Dedifferentiated amniotic fluid mesenchymal stem cell (primary cell): ENCODE measurements at regions not wholly inside any gene's neighbourhood (a gene's known extent, or its start where the extent isn't known, plus 50 kb on each side); places are given as distances from the start of the nearest gene placed in this dataset.
"Not testable (repeated sequence)": the region's sequence is repeated elsewhere in the genome, so short reads cannot be mapped to it uniquely, and the experiment has no call there.

Experiments
- DNase-seq: peaks from one replicate; pipeline ENCODE4 v3.0.0-alpha.2; 2016; ENCODE audit errors: extremely low spot score

GRCh38 chr13:58989556-58989955 is 1174.2 kb downstream of the DIAPH3 start:
- DNase-seq, result no peak

- no peak for DNase-seq
Measured at GRCh38 chr13:58991826-58992477, 1171.8 kb downstream of the DIAPH3 start.

GRCh38 chr13:58992478-58993042 is 1171.2 kb downstream of the DIAPH3 start:
- no peak for DNase-seq

GRCh38 chr13:58994077-58994476 is 1169.7 kb downstream of the DIAPH3 start:
- no peak for DNase-seq

- DNase-seq, result no peak
Measured at GRCh38 chr13:58994777-58995176, 1169.0 kb downstream of the DIAPH3 start.

- no peak for DNase-seq
Measured at GRCh38 chr13:58998716-58999115, 1165.0 kb downstream of the DIAPH3 start.

GRCh38 chr13:58999851-59000250 is 1163.9 kb downstream of the DIAPH3 start:
- no peak for DNase-seq

- DNase-seq, result no peak
Measured at GRCh38 chr13:59000770-59001169, 1163.0 kb downstream of the DIAPH3 start.

GRCh38 chr13:59012731-59013130 is 1151.0 kb downstream of the DIAPH3 start:
- no peak for DNase-seq

- DNase-seq, result no peak
Measured at GRCh38 chr13:59016250-59016649, 1147.5 kb downstream of the DIAPH3 start.

GRCh38 chr13:59024434-59024833 is 1139.3 kb downstream of the DIAPH3 start:
- DNase-seq, result no peak

GRCh38 chr13:59034198-59034597 is 1129.5 kb downstream of the DIAPH3 start:
- DNase-seq, result no peak

GRCh38 chr13:59038824-59039223 is 1124.9 kb downstream of the DIAPH3 start:
- no peak for DNase-seq

GRCh38 chr13:59043016-59043415 is 1120.7 kb downstream of the DIAPH3 start:
- DNase-seq, result no peak

- no peak for DNase-seq
Measured at GRCh38 chr13:59047546-59047945, 1116.2 kb downstream of the DIAPH3 start.

GRCh38 chr13:59061621-59062020 is 1102.1 kb downstream of the DIAPH3 start:
- no peak for DNase-seq

GRCh38 chr13:59064042-59064441 is 1099.7 kb downstream of the DIAPH3 start:
- no peak for DNase-seq

GRCh38 chr13:59076386-59076785 is 1087.3 kb downstream of the DIAPH3 start:
- not testable (repeated sequence) for DNase-seq

GRCh38 chr13:59086147-59086546 is 1077.6 kb downstream of the DIAPH3 start:
- no peak for DNase-seq

- DNase-seq, result no peak
Measured at GRCh38 chr13:59088716-59089115, 1075.0 kb downstream of the DIAPH3 start.

GRCh38 chr13:59094181-59094580 is 1069.5 kb downstream of the DIAPH3 start:
- DNase-seq, result no peak

- DNase-seq, result no peak
Measured at GRCh38 chr13:59099182-59099974, 1064.3 kb downstream of the DIAPH3 start.
